ENCODE measurements at regions not wholly inside any gene's neighbourhood (a gene's known extent, or its start where the extent isn't known, plus 50 kb on each side); places are given as distances from the start of the nearest gene placed in this dataset.

DNA sequence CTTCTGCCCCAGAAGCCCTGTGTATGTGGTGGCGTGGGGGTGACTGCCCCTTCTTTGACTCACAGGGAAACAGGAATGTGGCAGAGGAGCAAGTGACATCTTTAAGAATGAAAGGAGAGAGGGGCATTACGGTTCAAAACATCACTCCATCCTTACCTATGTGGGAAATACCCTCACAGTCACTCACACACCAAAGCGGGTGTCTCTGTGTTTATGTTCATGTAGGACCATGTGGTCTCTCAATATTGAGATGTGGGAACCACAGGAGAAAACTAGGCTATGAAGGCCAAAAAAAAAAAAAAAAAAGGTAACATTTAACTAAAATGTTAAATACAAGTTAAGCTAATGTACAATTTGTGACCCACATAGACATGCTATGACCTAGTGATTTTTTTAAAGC, 153.6 kb upstream of the GPR12 start:
- TF ChIP-seq YY1 (IDR thresholded peaks at IDR 0.05; ENCODE audit: borderline replicate concordance in 1 of 3, control insufficient read depth in 1 of 3, extremely low read depth in 1 of 3, insufficient read depth in 3 of 3, insufficient read length in 1 of 3, insufficient replicate concordance in 2 of 3, low read depth in 1 of 3, low read length in 2 of 3) (no peak), ZNF695 (CRISPR knock-in tag; IDR thresholded peaks at IDR 0.05) (no peak)
- TF ChIP-seq, protein P1, sequence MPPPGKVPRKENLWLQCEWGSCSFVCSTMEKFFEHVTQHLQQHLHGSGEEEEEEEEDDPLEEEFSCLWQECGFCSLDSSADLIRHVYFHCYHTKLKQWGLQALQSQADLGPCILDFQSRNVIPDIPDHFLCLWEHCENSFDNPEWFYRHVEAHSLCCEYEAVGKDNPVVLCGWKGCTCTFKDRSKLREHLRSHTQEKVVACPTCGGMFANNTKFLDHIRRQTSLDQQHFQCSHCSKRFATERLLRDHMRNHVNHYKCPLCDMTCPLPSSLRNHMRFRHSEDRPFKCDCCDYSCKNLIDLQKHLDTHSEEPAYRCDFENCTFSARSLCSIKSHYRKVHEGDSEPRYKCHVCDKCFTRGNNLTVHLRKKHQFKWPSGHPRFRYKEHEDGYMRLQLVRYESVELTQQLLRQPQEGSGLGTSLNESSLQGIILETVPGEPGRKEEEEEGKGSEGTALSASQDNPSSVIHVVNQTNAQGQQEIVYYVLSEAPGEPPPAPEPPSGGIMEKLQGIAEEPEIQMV (tag; conservative IDR thresholded peaks at IDR 0.05; ENCODE audit: low read depth): no peak

Measured in K562 (cell line).